Mucosa of descending colon (tissue), 3 donors: ENCODE measurements at regions not wholly inside any gene's neighbourhood (a gene's known extent, or its start where the extent isn't known, plus 50 kb on each side); places are given as distances from the start of the nearest gene placed in this dataset.

ENCODE experiments used
- ATAC-seq: fragments of 200-7000 bp; cut with Tn5 transposase; one replicate; pipeline ENCODE4 v1.9.1; 2020; ENCODE audit warnings: mild to moderate bottlenecking, moderate library complexity
- DNase-seq, 3 donors: peaks; one replicate each; pipeline ENCODE4 v3.0.0-alpha.2; 2020
- H3K36me3 ChIP-seq: fragments of 200-600 bp; one replicate; pipeline ENCODE4 v1.8.0; 2021; ENCODE audit warnings: low read depth, mild to moderate bottlenecking
- H3K4me1 ChIP-seq: fragments of 200-600 bp; one replicate; pipeline ENCODE4 v1.8.0; 2021; ENCODE audit warnings: low read depth, mild to moderate bottlenecking
- H3K4me3 ChIP-seq: fragments of 200-600 bp; one replicate; pipeline ENCODE4 v1.8.0; 2021; ENCODE audit warnings: mild to moderate bottlenecking
- H3K9me3 ChIP-seq: fragments of 200-600 bp; one replicate; pipeline ENCODE4 v1.8.0; 2021; ENCODE audit warnings: mild to moderate bottlenecking
- CTCF ChIP-seq: fragments of 200-600 bp; IDR thresholded peaks from one replicate; pipeline ENCODE4 v1.8.0; 2022; ENCODE audit warnings: antibody characterized with exemption, mild to moderate bottlenecking
- intact Hi-C, 2 donors: fragments of 100-400 bp; cut with DNase I in 1 of 2; cut with micrococcal nuclease in 1 of 2; formaldehyde crosslinking; loops; one replicate each; pipeline versions ENCODE4 v1.11.0 to v1.11.1; 2022; cut with DNase I, micrococcal nuclease
- donor health status: DM: no; HTN: no; CAD: no; lungs with moderate emphysema.
- donor health status: DM: no; HTN: no; CAD: no.
- donor health status: DM: no; HTN: yes; CAD: no.

- Histone ChIP-seq H3K36me3 (no peaks in the 10 kb centered on the region), H3K4me1 (no peaks in the 10 kb centered on the region), H3K9me3 (no peaks in the 10 kb centered on the region), H3K4me3 (no peak overlapping the region)
- TF ChIP-seq CTCF: no peak
- no peak for DNase-seq
- intact Hi-C loops: no loop called here
- no peak for ATAC-seq
These were observed 438.0 kb downstream of the ETV1 start for GRCh38 chr7:13551503-13551902.

- Histone ChIP-seq H3K9me3 (no peaks in the 10 kb centered on the region), H3K36me3 (no peaks in the 10 kb centered on the region), H3K4me1 (no peaks in the 10 kb centered on the region), H3K4me3 (no peak overlapping the region)
- ATAC-seq (no peak), DNase-seq (no peak)
- TF ChIP-seq CTCF: no peak
- intact Hi-C loops: no loop called here
These were observed 429.0 kb downstream of the ETV1 start for GRCh38 chr7:13560441-13560840.

- no peak overlapping the region for H3K4me3 ChIP-seq
- H3K4me1 ChIP-seq: no peaks in the 10 kb centered on the region
- DNase-seq (no peak), ATAC-seq (no peak)
- H3K36me3 ChIP-seq: no peaks in the 10 kb centered on the region
- intact Hi-C loops: no loop called here
- no peaks in the 10 kb centered on the region for H3K9me3 ChIP-seq
- TF ChIP-seq CTCF: no peak
These were observed 426.2 kb downstream of the ETV1 start for GRCh38 chr7:13563257-13563656.

GRCh38 chr7:13563680-13564079 lies 425.8 kb downstream of the ETV1 start:
- no peak overlapping the region for H3K4me3 ChIP-seq
- H3K9me3 ChIP-seq: no peaks in the 10 kb centered on the region
- H3K36me3 ChIP-seq: no peaks in the 10 kb centered on the region
- no peak for TF ChIP-seq CTCF
- H3K4me1 ChIP-seq: no peaks in the 10 kb centered on the region
- ATAC-seq (no peak), DNase-seq (no peak)
- intact Hi-C loops: no loop called here

GRCh38 chr7:13577566-13578145 lies 411.8 kb downstream of the ETV1 start:
- DNase-seq: no peak
- Histone ChIP-seq H3K4me1 (no peaks in the 10 kb centered on the region), H3K4me3 (no peak overlapping the region), H3K9me3 (no peaks in the 10 kb centered on the region), H3K36me3 (no peaks in the 10 kb centered on the region)
- intact Hi-C loops: no loop called here
- no peak for ATAC-seq
- TF ChIP-seq CTCF: no peak

- intact Hi-C loops: no loop called here
- no peak for ATAC-seq
- no peak for DNase-seq
- Histone ChIP-seq H3K36me3 (no peaks in the 10 kb centered on the region), H3K4me3 (no peak overlapping the region), H3K4me1 (no peaks in the 10 kb centered on the region), H3K9me3 (no peaks in the 10 kb centered on the region)
- TF ChIP-seq CTCF: no peak
These were observed 411.2 kb downstream of the ETV1 start for GRCh38 chr7:13578294-13578693.
